HCT116 (cell line): ENCODE measurements at regions not wholly inside any gene's neighbourhood (a gene's known extent, or its start where the extent isn't known, plus 50 kb on each side); places are given as distances from the start of the nearest gene placed in this dataset.

Source experiments
- ATAC-seq: fragments of 200-7000 bp; cut with Tn5 transposase; 2 replicates; pipeline ENCODE4 v1.9.1; 2020; ENCODE audit warnings: mild to moderate bottlenecking, moderate library complexity
- BruUV-seq: library from RNA; stranded (reverse); fragments of 400-500 nt; replicated peaks from 2 replicates; lab custom pipeline; 2021; lab: Mats Ljungman, UMichigan
- CTCF ChIA-PET: fragments of 300-600 bp; sonication (Branson Sonifier 250); formaldehyde crosslinking; loops from one replicate; lab custom pipeline; 2021; ENCODE audit warnings: antibody characterized with exemption; lab: Charles Lee
- POLR2A ChIA-PET: fragments of 300-600, 350-600 bp; sonication (Branson Sonifier 250); formaldehyde crosslinking; loops from one replicate; lab custom pipeline; 2021; ENCODE audit warnings: antibody characterized with exemption; lab: Charles Lee
- RAD21 ChIA-PET, 2 experiments: fragments of 300-600 bp; sonication (Branson Sonifier 250); formaldehyde crosslinking; loops; one replicate each; lab custom pipeline; 2023; ENCODE audit warnings: low total read pairs in 2 of 2; ENCODE audit not compliant: uncharacterized antibody in 2 of 2, unreplicated experiment in 2 of 2, low non-redundant PET in 1 of 2; lab: Charles Lee
- DNase-seq: peaks from one replicate; pipeline ENCODE4 v3.0.0-alpha.2; 2010; ENCODE audit warnings: low read depth, low spot score
- H2AFZ ChIP-seq: fragments of 200-600 bp; shearing (Covaris generic), sonication (generic); 2 replicates; pipeline ENCODE4 v1.6.1; 2017; ENCODE audit warnings: low read depth, mixed run types, mixed read lengths, antibody characterized with exemption, low read length; ENCODE audit not compliant: poor library complexity, severe bottlenecking
- H3K27ac ChIP-seq: 2 replicates; pipeline ENCODE4 v1.5.1; 2012; ENCODE audit warnings: low read depth, low read length
- H3K27me3 ChIP-seq: fragments of 200-600 bp; sonication (generic); 2 replicates; pipeline ENCODE4 v1.6.1; 2016; ENCODE audit warnings: mixed run types, low read length, mixed read lengths; ENCODE audit not compliant: insufficient read depth
- H3K36me3 ChIP-seq, 2 experiments: fragments of 200-500 bp in 1 of 2; fragments of 200-600 bp in 1 of 2; sonication (Bioruptor generic) in 1 of 2; sonication (generic) in 1 of 2; 2 replicates each; pipeline versions ENCODE4 v1.5.1 to v1.6.1; 2014 to 2016; ENCODE audit warnings: low read length in 2 of 2, inconsistent platforms in 1 of 2, mixed read lengths in 1 of 2, mixed run types in 1 of 2; ENCODE audit not compliant: insufficient read depth in 2 of 2, control insufficient read depth in 1 of 2
- H3K4me1 ChIP-seq, 2 experiments: fragments of 200-600 bp in 1 of 2; sonication (generic) in 1 of 2; 2 replicates each; pipeline versions ENCODE4 v1.5.1 to v1.6.1; 2012 to 2017; ENCODE audit warnings: low read length in 2 of 2, inconsistent platforms in 1 of 2, mild to moderate bottlenecking in 1 of 2, mixed read lengths in 1 of 2, mixed run types in 1 of 2, moderate library complexity in 1 of 2; ENCODE audit not compliant: insufficient read depth in 2 of 2, control insufficient read depth in 1 of 2
- H3K4me2 ChIP-seq: fragments of 200-600 bp; sonication (generic); 2 replicates; pipeline ENCODE4 v1.6.1; 2017; ENCODE audit warnings: mixed run types, low read length, mixed read lengths
- H3K4me3 ChIP-seq, 2 experiments: fragments of 200-600 bp in 1 of 2; sonication (generic) in 1 of 2; replicated peaks in 1 of 2; 2 replicates each; pipeline ENCODE4 v1.5.1; 2011 to 2016; ENCODE audit warnings: low read length in 2 of 2, control low read depth in 1 of 2, low read depth in 1 of 2, mild to moderate bottlenecking in 1 of 2, mixed read lengths in 1 of 2, mixed run types in 1 of 2
- H3K79me2 ChIP-seq: fragments of 200-600 bp; sonication (generic); 2 replicates; pipeline ENCODE4 v1.6.1; 2017; ENCODE audit warnings: mild to moderate bottlenecking, mixed run types, low read length, moderate library complexity, mixed read lengths; ENCODE audit not compliant: insufficient read depth
- H3K9ac ChIP-seq: fragments of 200-600 bp; sonication (generic); 2 replicates; pipeline ENCODE4 v1.6.1; 2016; ENCODE audit warnings: low read length, mixed read lengths
- H3K9me2 ChIP-seq: fragments of 200-600 bp; sonication (generic), shearing (Covaris generic); 2 replicates; pipeline ENCODE4 v1.6.1; 2017; ENCODE audit warnings: mixed run types, mild to moderate bottlenecking, moderate library complexity; ENCODE audit not compliant: insufficient read depth
- H3K9me3 ChIP-seq, 2 experiments: fragments of 200-500 bp in 1 of 2; fragments of 200-600 bp in 1 of 2; sonication (Bioruptor generic) in 1 of 2; sonication (generic) in 1 of 2; 2 replicates each; pipeline ENCODE4 v1.6.1; 2014 to 2017; ENCODE audit warnings: low read length in 2 of 2, mixed read lengths in 2 of 2, inconsistent platforms in 1 of 2, low read depth in 1 of 2, mild to moderate bottlenecking in 1 of 2, mixed run types in 1 of 2, moderate library complexity in 1 of 2; ENCODE audit not compliant: control insufficient read depth in 1 of 2, insufficient read depth in 1 of 2
- H4K20me1 ChIP-seq: fragments of 200-600 bp; sonication (generic), shearing (Covaris generic); 2 replicates; pipeline ENCODE4 v1.6.1; 2017; ENCODE audit warnings: mixed run types, mild to moderate bottlenecking, moderate library complexity; ENCODE audit not compliant: insufficient read depth
- ELF1 ChIP-seq: IDR thresholded peaks from 2 replicates; pipeline ENCODE4 v1.6.1; 2012; ENCODE audit warnings: low read depth, borderline replicate concordance
- EZH2phosphoT487 ChIP-seq: fragments of 200-600 bp; IDR thresholded peaks from 2 replicates; pipeline ENCODE4 v1.6.1; 2018; ENCODE audit warnings: antibody characterized with exemption, borderline replicate concordance
- JUND ChIP-seq: IDR thresholded peaks from 2 replicates; pipeline ENCODE4 v1.6.1; 2012
- POLR2A ChIP-seq: IDR thresholded peaks from 2 replicates; pipeline ENCODE4 v1.7.0; 2011; ENCODE audit warnings: borderline replicate concordance; ENCODE audit not compliant: insufficient read depth, insufficient read length; ENCODE audit errors: extremely low read depth
- POLR2AphosphoS5 ChIP-seq: IDR thresholded peaks from 2 replicates; pipeline ENCODE4 v1.6.1; 2011; ENCODE audit warnings: mild to moderate bottlenecking, low read depth, low read length, moderate library complexity
- RAD21 ChIP-seq: IDR thresholded peaks from 2 replicates; pipeline ENCODE4 v1.6.1; 2012; ENCODE audit warnings: low read depth, mild to moderate bottlenecking
- SIN3A ChIP-seq: IDR thresholded peaks from 2 replicates; pipeline ENCODE4 v1.6.1; 2012; ENCODE audit warnings: low read depth
- SP1 ChIP-seq: IDR thresholded peaks from 2 replicates; pipeline ENCODE4 v1.6.1; 2012; ENCODE audit warnings: low read depth
- SRF ChIP-seq: IDR thresholded peaks from 2 replicates; pipeline ENCODE4 v1.6.1; 2012; ENCODE audit warnings: low read depth
- TCF7L2 ChIP-seq: IDR thresholded peaks from 2 replicates; pipeline ENCODE4 v1.7.0; 2011; ENCODE audit warnings: borderline replicate concordance, inconsistent platforms; ENCODE audit not compliant: insufficient read depth, insufficient read length; ENCODE audit errors: extremely low read depth
- YY1 ChIP-seq: IDR thresholded peaks from 2 replicates; pipeline ENCODE4 v1.6.1; 2011; ENCODE audit warnings: low read length, low read depth, moderate library complexity, mild to moderate bottlenecking; ENCODE audit not compliant: insufficient replicate concordance; ENCODE audit errors: extremely low read depth
- ZFX ChIP-seq: fragments of 450-650 bp; IDR thresholded peaks from 2 replicates; pipeline ENCODE4 v1.6.1; 2017
- ZNF274 ChIP-seq: fragments of 200-500 bp; sonication (Bioruptor generic); IDR thresholded peaks from 2 replicates; pipeline ENCODE4 v1.6.1; 2014; ENCODE audit warnings: mild to moderate bottlenecking, low read depth, low read length, inconsistent platforms
- intact Hi-C: fragments of 100-400 bp; cut with micrococcal nuclease; formaldehyde crosslinking; loops from 2 replicates; pipeline ENCODE4 v1.10.0; 2022
- TF ChIP-seq, protein P1 (sequence below), 3 experiments: fragments of 200-600 bp in 1 of 3; sonication (generic) in 1 of 3; IDR thresholded peaks in 2 of 3; conservative IDR thresholded peaks in 1 of 3; 2 replicates each; pipeline ENCODE4 v1.5.1; 2012 to 2017; ENCODE audit warnings: low read depth in 2 of 3, low read length in 2 of 3, antibody characterized with exemption in 1 of 3, borderline replicate concordance in 1 of 3, control low read depth in 1 of 3, mild to moderate bottlenecking in 1 of 3, mixed read lengths in 1 of 3, mixed run types in 1 of 3, moderate library complexity in 1 of 3; ENCODE audit not compliant: insufficient read depth in 1 of 3
- TF ChIP-seq, protein P2 (sequence below): IDR thresholded peaks from 2 replicates; pipeline ENCODE4 v1.6.1; 2012

DNA sequence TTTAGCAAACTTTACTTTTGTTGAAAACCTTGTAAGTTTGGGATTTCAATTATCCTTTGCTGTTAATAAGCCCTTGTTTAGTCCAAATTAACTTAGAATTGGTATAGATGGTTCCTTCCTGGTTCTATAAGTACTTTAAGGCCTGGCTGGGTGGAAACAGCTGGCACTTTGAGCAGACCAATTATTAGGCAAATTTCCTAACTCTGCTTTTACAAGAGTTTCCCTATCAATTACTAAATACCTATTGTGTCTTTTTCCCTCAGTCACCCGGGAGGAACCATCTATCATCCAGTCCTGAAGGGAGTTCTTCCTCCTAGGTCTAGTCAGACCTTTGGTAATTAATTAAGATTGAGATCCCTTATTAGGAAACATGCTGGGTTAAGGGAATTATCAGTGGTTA, 138.0 kb downstream of the SLC38A6 start (continued):
- TF ChIP-seq ZNF274: no peak
- no peak for TF ChIP-seq EZH2phosphoT487
- TF ChIP-seq YY1: no peak
- TF ChIP-seq TCF7L2: no peak
- no peak for TF ChIP-seq SRF
- TF ChIP-seq JUND: no peak
- TF ChIP-seq, protein P1, sequence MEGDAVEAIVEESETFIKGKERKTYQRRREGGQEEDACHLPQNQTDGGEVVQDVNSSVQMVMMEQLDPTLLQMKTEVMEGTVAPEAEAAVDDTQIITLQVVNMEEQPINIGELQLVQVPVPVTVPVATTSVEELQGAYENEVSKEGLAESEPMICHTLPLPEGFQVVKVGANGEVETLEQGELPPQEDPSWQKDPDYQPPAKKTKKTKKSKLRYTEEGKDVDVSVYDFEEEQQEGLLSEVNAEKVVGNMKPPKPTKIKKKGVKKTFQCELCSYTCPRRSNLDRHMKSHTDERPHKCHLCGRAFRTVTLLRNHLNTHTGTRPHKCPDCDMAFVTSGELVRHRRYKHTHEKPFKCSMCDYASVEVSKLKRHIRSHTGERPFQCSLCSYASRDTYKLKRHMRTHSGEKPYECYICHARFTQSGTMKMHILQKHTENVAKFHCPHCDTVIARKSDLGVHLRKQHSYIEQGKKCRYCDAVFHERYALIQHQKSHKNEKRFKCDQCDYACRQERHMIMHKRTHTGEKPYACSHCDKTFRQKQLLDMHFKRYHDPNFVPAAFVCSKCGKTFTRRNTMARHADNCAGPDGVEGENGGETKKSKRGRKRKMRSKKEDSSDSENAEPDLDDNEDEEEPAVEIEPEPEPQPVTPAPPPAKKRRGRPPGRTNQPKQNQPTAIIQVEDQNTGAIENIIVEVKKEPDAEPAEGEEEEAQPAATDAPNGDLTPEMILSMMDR (IDR thresholded peaks at IDR 0.05 in 2 of 3, conservative IDR thresholded peaks at IDR 0.05 in 1 of 3; ENCODE audit: borderline replicate concordance in 1 of 3, insufficient read depth in 1 of 3, low read depth in 2 of 3, low read length in 2 of 3): no peak
- TF ChIP-seq POLR2A: no peak
- no peak for TF ChIP-seq SP1

DNA sequence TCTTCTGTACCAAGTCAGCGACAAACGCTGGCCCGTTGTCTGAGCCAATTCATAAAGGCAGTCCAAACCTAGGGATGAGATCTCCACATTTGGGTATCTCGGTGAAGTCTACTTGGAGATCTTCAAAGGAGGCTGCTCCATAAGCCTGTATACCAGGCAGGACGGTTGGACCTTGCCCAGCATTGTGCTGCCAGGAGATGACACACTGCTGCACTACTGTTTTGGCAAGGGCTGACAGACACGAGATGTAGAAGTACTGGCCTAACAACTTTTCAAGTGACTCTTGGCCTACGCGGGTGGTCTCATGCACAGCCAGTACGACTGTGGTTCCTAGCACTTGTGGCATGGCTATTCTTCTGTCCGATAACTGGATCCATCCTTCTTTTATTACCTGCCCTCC, 135.3 kb downstream of the SLC38A6 start:
- ATAC-seq (no peak), DNase-seq (no peak)
- no TSS peak for BruUV-seq
- H3K27ac ChIP-seq: no peak overlapping the region
- H4K20me1 ChIP-seq: no peaks in the 10 kb centered on the region
- RAD21 ChIA-PET: no interaction called here
- no peak overlapping the region for H3K4me2 ChIP-seq
- POLR2A ChIA-PET: no interaction called here
- intact Hi-C loops: no loop called here
- no peak overlapping the region for H3K9ac ChIP-seq
- no peaks in the 10 kb centered on the region for H3K36me3 ChIP-seq
- TF ChIP-seq POLR2AphosphoS5: no peak
- no peak for TF ChIP-seq TCF7L2
- TF ChIP-seq RAD21: no peak
- no peak for TF ChIP-seq ELF1
- TF ChIP-seq ZNF274: no peak
- no peak for TF ChIP-seq SIN3A
- TF ChIP-seq ZFX: no peak
- TF ChIP-seq, protein P2, sequence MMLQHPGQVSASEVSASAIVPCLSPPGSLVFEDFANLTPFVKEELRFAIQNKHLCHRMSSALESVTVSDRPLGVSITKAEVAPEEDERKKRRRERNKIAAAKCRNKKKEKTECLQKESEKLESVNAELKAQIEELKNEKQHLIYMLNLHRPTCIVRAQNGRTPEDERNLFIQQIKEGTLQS: no peak
- no peak for TF ChIP-seq YY1
- no peak for TF ChIP-seq SRF
- H3K27me3 ChIP-seq: no peaks in the 10 kb centered on the region
- no peak overlapping the region for H3K4me3 ChIP-seq
- CTCF ChIA-PET: no interaction called here
- peaks cover 0 to 10% of the 10 kb centered on the region in 2 experiments; a peak in 1 of 4 replicates for H3K9me3 ChIP-seq
- H2AFZ ChIP-seq: no peak overlapping the region
- no peaks in the 10 kb centered on the region for H3K9me2 ChIP-seq
- H3K4me1 ChIP-seq: no peaks in the 10 kb centered on the region
- no peaks in the 10 kb centered on the region for H3K79me2 ChIP-seq
